ENCODE measurements at regions not wholly inside any gene's neighbourhood (a gene's known extent, or its start where the extent isn't known, plus 50 kb on each side); places are given as distances from the start of the nearest gene placed in this dataset.

GRCh38 chr18:71105994-71106546 lies 817.2 kb downstream of the SOCS6 start:
- Histone ChIP-seq H3K4me3 (ENCODE audit: low read depth, low read length) (no peak overlapping the region), H3K27me3 (ENCODE audit: control insufficient read depth, insufficient read depth, low read length) (no peaks in the 10 kb centered on the region), H3K36me3 (ENCODE audit: control insufficient read depth, insufficient read depth, low read length) (no peaks in the 10 kb centered on the region), H3K9me3 (ENCODE audit: control insufficient read depth, insufficient read depth, low read length) (no peaks in the 10 kb centered on the region), H3K9ac (ENCODE audit: low read depth, low read length) (no peak overlapping the region), H3K4me1 (ENCODE audit: control insufficient read depth, insufficient read depth, low read length) (no peaks in the 10 kb centered on the region)

GRCh38 chr18:71105078-71105819 lies 816.4 kb downstream of the SOCS6 start:
- Histone ChIP-seq H3K4me3 (ENCODE audit: low read depth, low read length) (no peak overlapping the region), H3K27me3 (ENCODE audit: control insufficient read depth, insufficient read depth, low read length) (no peaks in the 10 kb centered on the region), H3K4me1 (ENCODE audit: control insufficient read depth, insufficient read depth, low read length) (no peaks in the 10 kb centered on the region), H3K9ac (ENCODE audit: low read depth, low read length) (no peak overlapping the region), H3K36me3 (ENCODE audit: control insufficient read depth, insufficient read depth, low read length) (no peaks in the 10 kb centered on the region), H3K9me3 (ENCODE audit: control insufficient read depth, insufficient read depth, low read length) (no peaks in the 10 kb centered on the region)

GRCh38 chr18:71079606-71080005 lies 790.8 kb downstream of the SOCS6 start:
- no peak overlapping the region for H3K9ac ChIP-seq (ENCODE audit: low read depth, low read length)
- H3K9me3 ChIP-seq (ENCODE audit: control insufficient read depth, insufficient read depth, low read length): no peaks in the 10 kb centered on the region
- H3K36me3 ChIP-seq (ENCODE audit: control insufficient read depth, insufficient read depth, low read length): no peaks in the 10 kb centered on the region
- no peak overlapping the region for H3K4me3 ChIP-seq (ENCODE audit: low read depth, low read length)
- H3K4me1 ChIP-seq (ENCODE audit: control insufficient read depth, insufficient read depth, low read length): no peaks in the 10 kb centered on the region
- H3K27me3 ChIP-seq (ENCODE audit: control insufficient read depth, insufficient read depth, low read length): no peaks in the 10 kb centered on the region

- H3K9me3 ChIP-seq (ENCODE audit: control insufficient read depth, insufficient read depth, low read length): no peaks in the 10 kb centered on the region
- no peaks in the 10 kb centered on the region for H3K27me3 ChIP-seq (ENCODE audit: control insufficient read depth, insufficient read depth, low read length)
- no peaks in the 10 kb centered on the region for H3K4me1 ChIP-seq (ENCODE audit: control insufficient read depth, insufficient read depth, low read length)
- no peak overlapping the region for H3K9ac ChIP-seq (ENCODE audit: low read depth, low read length)
- no peak overlapping the region for H3K4me3 ChIP-seq (ENCODE audit: low read depth, low read length)
- no peaks in the 10 kb centered on the region for H3K36me3 ChIP-seq (ENCODE audit: control insufficient read depth, insufficient read depth, low read length)
These were observed 788.6 kb downstream of the SOCS6 start for GRCh38 chr18:71077451-71077850.

GRCh38 chr18:71075147-71075546 lies 786.3 kb downstream of the SOCS6 start:
- Histone ChIP-seq H3K9me3 (ENCODE audit: control insufficient read depth, insufficient read depth, low read length) (no peaks in the 10 kb centered on the region), H3K9ac (ENCODE audit: low read depth, low read length) (no peak overlapping the region), H3K27me3 (ENCODE audit: control insufficient read depth, insufficient read depth, low read length) (no peaks in the 10 kb centered on the region), H3K36me3 (ENCODE audit: control insufficient read depth, insufficient read depth, low read length) (no peaks in the 10 kb centered on the region), H3K4me1 (ENCODE audit: control insufficient read depth, insufficient read depth, low read length) (no peaks in the 10 kb centered on the region), H3K4me3 (ENCODE audit: low read depth, low read length) (no peak overlapping the region)

GRCh38 chr18:71068338-71068737 lies 779.5 kb downstream of the SOCS6 start:
- Histone ChIP-seq H3K4me1 (ENCODE audit: control insufficient read depth, insufficient read depth, low read length) (no peaks in the 10 kb centered on the region), H3K9ac (ENCODE audit: low read depth, low read length) (no peak overlapping the region), H3K9me3 (ENCODE audit: control insufficient read depth, insufficient read depth, low read length) (no peaks in the 10 kb centered on the region), H3K36me3 (ENCODE audit: control insufficient read depth, insufficient read depth, low read length) (no peaks in the 10 kb centered on the region), H3K4me3 (ENCODE audit: low read depth, low read length) (no peak overlapping the region), H3K27me3 (ENCODE audit: control insufficient read depth, insufficient read depth, low read length) (no peaks in the 10 kb centered on the region)

GRCh38 chr18:71049893-71050292 lies 761.0 kb downstream of the SOCS6 start:
- Histone ChIP-seq H3K27me3 (ENCODE audit: control insufficient read depth, insufficient read depth, low read length) (no peaks in the 10 kb centered on the region), H3K36me3 (ENCODE audit: control insufficient read depth, insufficient read depth, low read length) (no peaks in the 10 kb centered on the region), H3K9me3 (ENCODE audit: control insufficient read depth, insufficient read depth, low read length) (no peaks in the 10 kb centered on the region), H3K4me1 (ENCODE audit: control insufficient read depth, insufficient read depth, low read length) (no peaks in the 10 kb centered on the region), H3K4me3 (ENCODE audit: low read depth, low read length) (no peak overlapping the region), H3K9ac (ENCODE audit: low read depth, low read length) (no peak overlapping the region)

GRCh38 chr18:71047882-71048281 lies 759.0 kb downstream of the SOCS6 start:
- no peaks in the 10 kb centered on the region for H3K9me3 ChIP-seq (ENCODE audit: control insufficient read depth, insufficient read depth, low read length)
- no peaks in the 10 kb centered on the region for H3K36me3 ChIP-seq (ENCODE audit: control insufficient read depth, insufficient read depth, low read length)
- no peaks in the 10 kb centered on the region for H3K4me1 ChIP-seq (ENCODE audit: control insufficient read depth, insufficient read depth, low read length)
- H3K9ac ChIP-seq (ENCODE audit: low read depth, low read length): no peak overlapping the region
- no peaks in the 10 kb centered on the region for H3K27me3 ChIP-seq (ENCODE audit: control insufficient read depth, insufficient read depth, low read length)
- no peak overlapping the region for H3K4me3 ChIP-seq (ENCODE audit: low read depth, low read length)

GRCh38 chr18:71045331-71046065 lies 756.7 kb downstream of the SOCS6 start:
- Histone ChIP-seq H3K4me3 (ENCODE audit: low read depth, low read length) (no peak overlapping the region), H3K4me1 (ENCODE audit: control insufficient read depth, insufficient read depth, low read length) (no peaks in the 10 kb centered on the region), H3K9ac (ENCODE audit: low read depth, low read length) (no peak overlapping the region), H3K9me3 (ENCODE audit: control insufficient read depth, insufficient read depth, low read length) (no peaks in the 10 kb centered on the region), H3K27me3 (ENCODE audit: control insufficient read depth, insufficient read depth, low read length) (no peaks in the 10 kb centered on the region), H3K36me3 (ENCODE audit: control insufficient read depth, insufficient read depth, low read length) (no peaks in the 10 kb centered on the region)

- H3K9me3 ChIP-seq (ENCODE audit: control insufficient read depth, insufficient read depth, low read length): no peaks in the 10 kb centered on the region
- H3K9ac ChIP-seq (ENCODE audit: low read depth, low read length): no peak overlapping the region
- H3K27me3 ChIP-seq (ENCODE audit: control insufficient read depth, insufficient read depth, low read length): no peaks in the 10 kb centered on the region
- no peaks in the 10 kb centered on the region for H3K4me1 ChIP-seq (ENCODE audit: control insufficient read depth, insufficient read depth, low read length)
- no peaks in the 10 kb centered on the region for H3K36me3 ChIP-seq (ENCODE audit: control insufficient read depth, insufficient read depth, low read length)
- H3K4me3 ChIP-seq (ENCODE audit: low read depth, low read length): no peak overlapping the region
These were observed 751.3 kb downstream of the SOCS6 start for GRCh38 chr18:71040161-71040560.

- Histone ChIP-seq H3K9me3 (ENCODE audit: control insufficient read depth, insufficient read depth, low read length) (no peaks in the 10 kb centered on the region), H3K36me3 (ENCODE audit: control insufficient read depth, insufficient read depth, low read length) (no peaks in the 10 kb centered on the region)
These were observed 749.4 kb downstream of the SOCS6 start for GRCh38 chr18:71038196-71038595.

GRCh38 chr18:71036783-71037182 lies 747.9 kb downstream of the SOCS6 start:
- Histone ChIP-seq H3K4me1 (ENCODE audit: control insufficient read depth, insufficient read depth, low read length) (no peaks in the 10 kb centered on the region), H3K9me3 (ENCODE audit: control insufficient read depth, insufficient read depth, low read length) (no peaks in the 10 kb centered on the region)

More at GRCh38 chr18:71038196-71038595, 749.4 kb downstream of the SOCS6 start:
- no peaks in the 10 kb centered on the region for H3K27me3 ChIP-seq (ENCODE audit: control insufficient read depth, insufficient read depth, low read length)
- H3K4me1 ChIP-seq (ENCODE audit: control insufficient read depth, insufficient read depth, low read length): no peaks in the 10 kb centered on the region
- no peak overlapping the region for H3K9ac ChIP-seq (ENCODE audit: low read depth, low read length)
- no peak overlapping the region for H3K4me3 ChIP-seq (ENCODE audit: low read depth, low read length)

More at GRCh38 chr18:71036783-71037182, 747.9 kb downstream of the SOCS6 start:
- Histone ChIP-seq H3K4me3 (ENCODE audit: low read depth, low read length) (no peak overlapping the region), H3K36me3 (ENCODE audit: control insufficient read depth, insufficient read depth, low read length) (peaks cover 3% of the 10 kb centered on the region), H3K9ac (ENCODE audit: low read depth, low read length) (no peak overlapping the region), H3K27me3 (ENCODE audit: control insufficient read depth, insufficient read depth, low read length) (no peaks in the 10 kb centered on the region)
